HEK293 (cell line): ENCODE measurements at regions not wholly inside any gene's neighbourhood (a gene's known extent, or its start where the extent isn't known, plus 50 kb on each side); places are given as distances from the start of the nearest gene placed in this dataset.

Experiments
- CTCF ChIA-PET: fragments of 350-600 bp; formaldehyde crosslinking; extraction: SDS; loops from one replicate; lab custom pipeline; 2021; ENCODE audit warnings: antibody characterized with exemption; lab: Yijun Ruan, JAX
- POLR2A ChIA-PET: fragments of 300-600 bp; formaldehyde crosslinking; extraction: SDS; loops from one replicate; lab custom pipeline; 2020; ENCODE audit warnings: antibody characterized with exemption, inconsistent platforms; lab: Yijun Ruan, JAX
- H3K27ac ChIP-seq: fragments of 200-500 bp; sonication (Bioruptor generic); 2 replicates; pipeline ENCODE4 v1.5.1; 2014; ENCODE audit warnings: low read depth, low read length, control low read depth, inconsistent platforms; ENCODE audit errors: extremely low read depth
- H3K36me3 ChIP-seq, 2 experiments: fragments of 200-500 bp in 1 of 2; sonication (Bioruptor generic) in 1 of 2; 1 replicate in 1 of 2; 2 replicates in 1 of 2; pipeline ENCODE4 v1.5.1; 2014 to 2017; ENCODE audit warnings: inconsistent platforms in 2 of 2, low read length in 2 of 2; ENCODE audit not compliant: control insufficient read depth in 2 of 2, insufficient read depth in 1 of 2
- H3K4me1 ChIP-seq: fragments of 200-500 bp; sonication (Bioruptor generic); 2 replicates; pipeline ENCODE4 v1.5.1; 2014; ENCODE audit warnings: mild to moderate bottlenecking, low read length, inconsistent platforms; ENCODE audit not compliant: control insufficient read depth, insufficient read depth
- H3K4me3 ChIP-seq: 2 replicates; pipeline ENCODE4 v1.5.1; 2011; ENCODE audit warnings: low read depth, mild to moderate bottlenecking, control low read depth, low read length, moderate library complexity
- H3K9me3 ChIP-seq: fragments of 200-500 bp; sonication (Bioruptor generic); 2 replicates; pipeline ENCODE4 v1.5.1; 2014; ENCODE audit warnings: low read depth, low read length, inconsistent platforms; ENCODE audit not compliant: control insufficient read depth, insufficient read depth
- ATF2 ChIP-seq: fragments of 450-650 bp; formaldehyde crosslinking; IDR thresholded peaks from 2 replicates; pipeline ENCODE4 v1.5.1; 2016; ENCODE audit warnings: missing biosample characterization, missing genetic modification characterization, low read depth
- FEZF1 ChIP-seq: fragments of 450-650 bp; formaldehyde crosslinking; IDR thresholded peaks from 2 replicates; pipeline ENCODE4 v1.5.1; 2016; ENCODE audit warnings: missing biosample characterization, missing genetic modification characterization
- SP7 ChIP-seq: fragments of 450-650 bp; formaldehyde crosslinking; IDR thresholded peaks from 2 replicates; pipeline ENCODE4 v1.5.1; 2016; ENCODE audit warnings: missing biosample characterization, missing genetic modification characterization
- ZBTB11 ChIP-seq: fragments of 450-650 bp; formaldehyde crosslinking; conservative IDR thresholded peaks from 2 replicates; pipeline ENCODE4 v1.5.1; 2016; ENCODE audit warnings: low read depth, missing biosample characterization, missing genetic modification characterization
- ZFP3 ChIP-seq: fragments of 450-650 bp; formaldehyde crosslinking; IDR thresholded peaks from 2 replicates; pipeline ENCODE4 v1.5.1; 2016; ENCODE audit warnings: low read depth, missing biosample characterization, missing genetic modification characterization
- ZNF146 ChIP-seq: fragments of 450-650 bp; formaldehyde crosslinking; IDR thresholded peaks from 2 replicates; pipeline ENCODE4 v1.5.1; 2016; ENCODE audit warnings: missing biosample characterization, missing genetic modification characterization
- ZNF169 ChIP-seq: fragments of 450-650 bp; formaldehyde crosslinking; IDR thresholded peaks from 2 replicates; pipeline ENCODE4 v1.5.1; 2016; ENCODE audit warnings: missing biosample characterization, missing genetic modification characterization
- ZNF266 ChIP-seq: fragments of 450-650 bp; formaldehyde crosslinking; IDR thresholded peaks from 2 replicates; pipeline ENCODE4 v1.5.1; 2016; ENCODE audit warnings: missing biosample characterization, missing genetic modification characterization, low read depth
- ZNF292 ChIP-seq: fragments of 450-650 bp; formaldehyde crosslinking; IDR thresholded peaks from 2 replicates; pipeline ENCODE4 v1.5.1; 2016; ENCODE audit warnings: low read depth, missing biosample characterization, missing genetic modification characterization, borderline replicate concordance
- ZNF324 ChIP-seq: fragments of 450-650 bp; formaldehyde crosslinking; IDR thresholded peaks from 2 replicates; pipeline ENCODE4 v1.5.1; 2016; ENCODE audit warnings: missing biosample characterization, missing genetic modification characterization
- ZNF501 ChIP-seq: fragments of 450-650 bp; formaldehyde crosslinking; IDR thresholded peaks from 2 replicates; pipeline ENCODE4 v1.5.1; 2016; ENCODE audit warnings: missing biosample characterization, missing genetic modification characterization
- ZNF529 ChIP-seq: fragments of 450-650 bp; formaldehyde crosslinking; IDR thresholded peaks from 2 replicates; pipeline ENCODE4 v1.5.1; 2017; ENCODE audit warnings: missing genetic modification characterization, missing biosample characterization; ENCODE audit not compliant: insufficient replicate concordance
- ZNF548 ChIP-seq: fragments of 450-650 bp; formaldehyde crosslinking; IDR thresholded peaks from 2 replicates; pipeline ENCODE4 v1.5.1; 2016; ENCODE audit warnings: missing biosample characterization, missing genetic modification characterization
- ZNF549 ChIP-seq: fragments of 450-650 bp; IDR thresholded peaks from 2 replicates; pipeline ENCODE4 v1.5.1; 2018; ENCODE audit warnings: missing biosample characterization, missing genetic modification characterization, mild to moderate bottlenecking, inconsistent platforms, moderate library complexity
- ZNF558 ChIP-seq: fragments of 450-650 bp; formaldehyde crosslinking; IDR thresholded peaks from 2 replicates; pipeline ENCODE4 v1.5.1; 2016; ENCODE audit warnings: missing biosample characterization, missing genetic modification characterization
- ZNF645 ChIP-seq: fragments of 450-650 bp; formaldehyde crosslinking; IDR thresholded peaks from 2 replicates; pipeline ENCODE4; 2016; ENCODE audit warnings: missing biosample characterization, missing genetic modification characterization
- ZNF658 ChIP-seq: fragments of 450-650 bp; formaldehyde crosslinking; IDR thresholded peaks from 2 replicates; pipeline ENCODE4; 2016; ENCODE audit warnings: missing biosample characterization, missing genetic modification characterization
- ZNF664 ChIP-seq: fragments of 450-650 bp; formaldehyde crosslinking; IDR thresholded peaks from 2 replicates; pipeline ENCODE4 v1.5.1; 2016; ENCODE audit warnings: missing biosample characterization, missing genetic modification characterization
- ZNF677 ChIP-seq: fragments of 450-650 bp; IDR thresholded peaks from 2 replicates; pipeline ENCODE4 v1.5.0; 2018; ENCODE audit warnings: missing biosample characterization, mild to moderate bottlenecking, missing genetic modification characterization, moderate library complexity
- ZNF791 ChIP-seq: fragments of 450-650 bp; formaldehyde crosslinking; IDR thresholded peaks from 2 replicates; pipeline ENCODE4 v1.5.1; 2016; ENCODE audit warnings: missing biosample characterization, missing genetic modification characterization
- ZNF830 ChIP-seq: fragments of 450-650 bp; IDR thresholded peaks from 2 replicates; pipeline ENCODE4 v1.5.0; 2018; ENCODE audit warnings: missing biosample characterization, missing genetic modification characterization, low read depth, mild to moderate bottlenecking, moderate library complexity
- TF ChIP-seq, protein P1 (sequence below): fragments of 450-650 bp; formaldehyde crosslinking; IDR thresholded peaks from 2 replicates; pipeline ENCODE4 v1.5.1; 2016; ENCODE audit warnings: missing biosample characterization, missing genetic modification characterization

DNA sequence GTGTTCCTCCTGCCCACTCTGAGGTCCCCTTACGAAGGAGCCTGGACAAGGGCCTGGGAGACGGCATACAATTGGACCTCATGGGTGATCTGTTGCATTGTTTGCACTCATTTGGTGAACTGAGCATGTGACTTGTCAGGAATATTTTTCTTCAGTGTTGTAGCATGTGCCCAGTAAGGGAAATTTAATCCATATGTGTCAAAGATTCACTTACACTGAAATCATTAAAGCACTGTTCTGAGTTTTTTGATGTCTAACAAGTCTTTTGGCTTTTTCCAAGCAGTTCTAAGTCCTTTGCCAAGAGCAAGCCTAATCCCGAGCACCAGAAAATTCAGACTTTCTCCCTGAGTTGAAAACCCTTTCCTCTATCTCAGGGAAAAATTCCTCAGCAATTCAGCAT, 61.6 kb upstream of the RPS23 start (continued):
- TF ChIP-seq ZNF830 (tag by site-specific recombination): no peak

GRCh38 chr5:82338771-82339373, 60.7 kb upstream of the RPS23 start:
- Histone ChIP-seq H3K27ac (no peak overlapping the region), H3K9me3 (no peaks in the 10 kb centered on the region), H3K4me1 (no peaks in the 10 kb centered on the region), H3K4me3 (no peak overlapping the region), H3K36me3 (no peaks in the 10 kb centered on the region)
- POLR2A ChIA-PET: interaction anchor here (0.7 kb wide), 1 partner anchor 636 kb away, joined by 4 read pairs; no protein-coding TSS in a partner anchor
- TF ChIP-seq ZNF292 (tag by site-specific recombination) (no peak), ZNF558 (tag by site-specific recombination) (no peak), ZFP3 (no peak), ZNF501 (tag by site-specific recombination) (no peak), ZNF529 (tag by site-specific recombination) (no peak), ZNF324 (tag by site-specific recombination) (no peak), FEZF1 (tag by site-specific recombination) (no peak), ZNF658 (tag by site-specific recombination) (no peak), ZNF169 (tag by site-specific recombination) (no peak), SP7 (no peak), ATF2 (no peak), ZNF266 (tag by site-specific recombination) (no peak), ZNF548 (tag by site-specific recombination) (no peak), ZNF664 (tag by site-specific recombination) (no peak), ZNF549 (tag by site-specific recombination) (no peak), ZNF791 (tag by site-specific recombination) (no peak), ZNF645 (tag by site-specific recombination) (no peak), ZNF677 (tag by site-specific recombination) (no peak)
- TF ChIP-seq, protein P1, sequence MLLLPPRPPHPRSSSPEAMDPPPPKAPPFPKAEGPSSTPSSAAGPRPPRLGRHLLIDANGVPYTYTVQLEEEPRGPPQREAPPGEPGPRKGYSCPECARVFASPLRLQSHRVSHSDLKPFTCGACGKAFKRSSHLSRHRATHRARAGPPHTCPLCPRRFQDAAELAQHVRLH: no peak
- CTCF ChIA-PET: interaction anchor here (1.4 kb wide), 1 partner anchor 10 kb away, joined by 3 read pairs; no protein-coding TSS in a partner anchor

DNA sequence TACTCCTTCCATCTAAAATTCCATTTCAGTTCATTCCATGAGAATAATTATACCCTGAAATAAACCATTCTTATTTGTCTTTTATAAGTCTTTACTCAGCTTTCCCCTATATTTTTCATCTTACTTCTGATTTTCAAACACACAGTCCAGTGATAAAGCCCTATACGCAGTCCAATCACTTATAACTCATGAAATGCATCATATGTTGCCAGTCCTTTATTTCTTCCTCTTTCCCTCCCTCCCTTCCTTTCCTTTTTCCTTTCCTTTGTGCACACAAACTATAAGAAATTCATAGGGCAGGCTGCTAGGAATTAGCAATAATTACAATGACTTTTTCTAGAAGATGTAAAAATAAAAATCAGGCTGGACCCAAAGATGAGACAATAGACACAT, 58.8 kb upstream of the RPS23 start:
- H3K4me1 ChIP-seq: no peaks in the 10 kb centered on the region
- ChIA-PET POLR2A (no interaction called here), CTCF (interaction anchor here (0.6 to 0.7 kb wide), 2 partner anchors 36 to 525 kb away, joined by 3 read pairs; no protein-coding TSS in a partner anchor)
- TF ChIP-seq ZNF146 (tag by site-specific recombination): no peak
- TF ChIP-seq ZBTB11 (tag by site-specific recombination): no peak
- H3K4me3 ChIP-seq: no peak overlapping the region
- no peaks in the 10 kb centered on the region for H3K36me3 ChIP-seq
- H3K27ac ChIP-seq: no peak overlapping the region
- H3K9me3 ChIP-seq: no peaks in the 10 kb centered on the region
